Activated naive CD4-positive, alpha-beta T cell treated with anti-CD3 and anti-CD28 coated beads, Interleukin-2, amount 10 ng/mL, durations not matched to agents 7 days and 5 days (primary cell): ENCODE measurements at regions not wholly inside any gene's neighbourhood (a gene's known extent, or its start where the extent isn't known, plus 50 kb on each side); places are given as distances from the start of the nearest gene placed in this dataset.

ENCODE experiments used
- CTCF ChIA-PET: fragments of 350-600 bp; sonication (Branson Sonifier 250); formaldehyde crosslinking; loops from one replicate; lab custom pipeline; 2021; ENCODE audit warnings: antibody characterized with exemption; lab: Charles Lee
- DNase-seq: peaks from one replicate; pipeline ENCODE4 v3.0.0-alpha.2; 2020
- H3K27ac Mint-ChIP-seq: one replicate; pipeline ENCODE4 v1.8.0; 2021; ENCODE audit warnings: mild to moderate bottlenecking, moderate library complexity, mixed read lengths
- H3K27me3 Mint-ChIP-seq: one replicate; pipeline ENCODE4 v1.8.0; 2021; ENCODE audit warnings: mild to moderate bottlenecking, mixed read lengths
- H3K36me3 Mint-ChIP-seq: one replicate; pipeline ENCODE4 v1.8.0; 2021; ENCODE audit warnings: mixed read lengths
- H3K4me1 Mint-ChIP-seq: one replicate; pipeline ENCODE4 v1.8.0; 2021; ENCODE audit warnings: mixed read lengths
- H3K4me3 Mint-ChIP-seq: one replicate; pipeline ENCODE4 v1.8.0; 2021; ENCODE audit warnings: mild to moderate bottlenecking, moderate library complexity, mixed read lengths
- H3K9me3 Mint-ChIP-seq: one replicate; pipeline ENCODE4 v1.8.0; 2021; ENCODE audit warnings: mixed read lengths

DNA sequence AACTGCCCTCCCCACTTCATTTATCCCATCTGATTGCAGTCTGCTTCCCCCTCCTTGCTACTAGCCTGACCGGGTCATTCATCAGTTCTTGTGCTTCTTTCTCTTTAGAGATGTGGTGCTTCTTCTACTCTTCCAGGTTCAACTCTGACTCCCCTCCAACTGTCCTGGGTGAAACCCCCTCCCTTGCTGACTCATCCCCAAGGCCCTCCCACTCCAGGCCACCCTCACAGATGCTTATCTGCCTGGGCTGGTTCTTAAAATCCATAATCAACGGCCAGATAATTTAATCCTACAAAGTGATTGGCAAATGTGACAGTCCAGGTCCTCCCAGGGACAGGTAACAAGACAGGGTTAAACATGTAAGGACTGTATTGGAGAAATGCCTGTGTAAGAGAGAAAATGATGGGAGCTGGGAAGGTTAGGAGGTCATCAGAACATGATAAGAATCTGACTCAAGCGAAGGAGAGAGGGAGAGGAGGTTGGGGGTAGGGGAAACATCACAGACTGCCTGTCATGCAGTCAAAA, 182.8 kb upstream of the C1QTNF7 start:
- no peak overlapping the region for H3K4me3 Mint-ChIP-seq
- no peaks in the 10 kb centered on the region for H3K4me1 Mint-ChIP-seq
- H3K27ac Mint-ChIP-seq: no peak overlapping the region
- no peak for DNase-seq
- H3K9me3 Mint-ChIP-seq: no peaks in the 10 kb centered on the region
- H3K36me3 Mint-ChIP-seq: no peaks in the 10 kb centered on the region
- CTCF ChIA-PET: interaction anchor here (0.6 to 1.0 kb wide), 2 partner anchors 151 to 213 kb away, joined by 3 read pairs; no protein-coding TSS in a partner anchor
- peaks cover 3% of the 10 kb centered on the region for H3K27me3 Mint-ChIP-seq

DNA sequence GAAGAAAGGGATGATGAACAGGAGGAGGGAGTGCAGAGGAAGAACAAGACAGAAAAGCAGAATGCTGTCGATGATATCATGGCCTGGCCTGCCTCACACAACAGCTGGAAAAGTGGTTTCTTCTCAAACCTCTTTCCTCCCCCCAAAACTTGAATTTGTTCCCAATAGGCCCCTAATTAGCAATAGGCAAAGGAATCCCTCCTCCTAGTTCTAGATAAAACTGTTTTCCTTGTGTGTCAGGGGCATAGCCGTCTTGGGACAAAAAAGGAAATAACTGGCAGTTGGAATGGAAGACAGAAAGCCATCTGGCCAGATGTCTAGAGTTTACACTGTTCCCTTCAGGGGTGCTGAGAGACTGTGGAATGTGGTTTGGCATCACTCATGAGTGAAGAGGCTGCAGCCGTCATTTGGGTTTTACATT, 177.8 kb upstream of the C1QTNF7 start:
- no peak overlapping the region for H3K4me3 Mint-ChIP-seq
- no peaks in the 10 kb centered on the region for H3K9me3 Mint-ChIP-seq
- CTCF ChIA-PET: no interaction called here
- H3K4me1 Mint-ChIP-seq: no peaks in the 10 kb centered on the region
- no peaks in the 10 kb centered on the region for H3K27me3 Mint-ChIP-seq
- no peak overlapping the region for H3K27ac Mint-ChIP-seq
- no peaks in the 10 kb centered on the region for H3K36me3 Mint-ChIP-seq
- DNase-seq: no peak

GRCh38 chr4:15253349-15253748, 174.5 kb upstream of the C1QTNF7 start:
- CTCF ChIA-PET: interaction anchor here (0.8 to 1.3 kb wide), 3 partner anchors 9 to 16 kb away, joined by 3 to 5 read pairs (median 3); no protein-coding TSS in a partner anchor
- no peaks in the 10 kb centered on the region for H3K4me1 Mint-ChIP-seq
- H3K36me3 Mint-ChIP-seq: no peaks in the 10 kb centered on the region
- no peak overlapping the region for H3K4me3 Mint-ChIP-seq
- H3K9me3 Mint-ChIP-seq: no peaks in the 10 kb centered on the region
- H3K27me3 Mint-ChIP-seq: no peaks in the 10 kb centered on the region
- no peak for DNase-seq
- H3K27ac Mint-ChIP-seq: no peak overlapping the region

DNA sequence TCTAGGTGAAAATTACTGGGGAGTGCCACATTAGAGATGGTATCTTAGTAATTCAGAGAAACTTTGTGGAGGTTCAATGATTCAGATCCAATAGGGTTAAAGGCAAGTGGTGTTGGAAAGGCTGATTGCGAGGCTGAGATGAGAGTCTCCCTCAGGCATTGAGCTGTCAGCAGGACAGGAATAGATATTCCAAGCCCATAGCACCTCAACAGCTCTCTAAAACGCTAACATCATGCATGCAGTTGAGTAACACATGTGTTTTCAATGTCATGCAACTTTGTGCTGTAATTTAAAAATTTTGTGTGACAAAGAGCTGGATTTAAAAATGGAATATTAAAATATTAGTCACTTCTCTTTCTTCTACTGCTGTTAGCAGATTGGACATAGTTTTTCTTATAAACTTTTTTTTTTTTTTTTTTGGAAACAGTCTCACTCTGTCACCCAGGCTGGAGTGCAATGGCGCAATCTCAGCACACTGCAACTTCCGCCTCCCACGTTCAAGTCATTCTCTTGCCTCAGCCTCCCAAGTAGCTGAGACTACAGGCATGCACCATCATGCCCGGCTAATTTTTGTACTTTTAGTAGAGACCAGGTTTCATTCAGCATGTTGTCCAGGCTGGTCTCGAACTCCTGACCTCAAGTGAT, 173.5 kb upstream of the C1QTNF7 start:
- Mint-ChIP-seq H3K4me1 (no peaks in the 10 kb centered on the region), H3K4me3 (no peak overlapping the region), H3K27ac (no peak overlapping the region), H3K9me3 (no peaks in the 10 kb centered on the region), H3K27me3 (no peaks in the 10 kb centered on the region), H3K36me3 (no peaks in the 10 kb centered on the region)
- no peak for DNase-seq
- CTCF ChIA-PET: interaction anchor here (0.6 to 0.9 kb wide), 2 partner anchors 9 to 142 kb away, joined by 3 read pairs; no protein-coding TSS in a partner anchor

- H3K9me3 Mint-ChIP-seq: no peaks in the 10 kb centered on the region
- CTCF ChIA-PET: interaction anchor here (0.9 kb wide), 1 partner anchor 141 kb away, joined by 3 read pairs; no protein-coding TSS in a partner anchor
- H3K27me3 Mint-ChIP-seq: no peaks in the 10 kb centered on the region
- H3K36me3 Mint-ChIP-seq: no peaks in the 10 kb centered on the region
- no peaks in the 10 kb centered on the region for H3K4me1 Mint-ChIP-seq
- DNase-seq: no peak
- no peak overlapping the region for H3K4me3 Mint-ChIP-seq
- no peak overlapping the region for H3K27ac Mint-ChIP-seq
Observed at GRCh38 chr4:15255537-15255936, 172.3 kb upstream of the C1QTNF7 start.

- Mint-ChIP-seq H3K27ac (no peak overlapping the region), H3K27me3 (no peaks in the 10 kb centered on the region), H3K4me1 (no peaks in the 10 kb centered on the region), H3K4me3 (no peak overlapping the region), H3K9me3 (peaks cover 2% of the 10 kb centered on the region), H3K36me3 (no peaks in the 10 kb centered on the region)
- CTCF ChIA-PET: no interaction called here
- DNase-seq: no peak
Observed at GRCh38 chr4:15260758-15261157, 167.1 kb upstream of the C1QTNF7 start.

DNA sequence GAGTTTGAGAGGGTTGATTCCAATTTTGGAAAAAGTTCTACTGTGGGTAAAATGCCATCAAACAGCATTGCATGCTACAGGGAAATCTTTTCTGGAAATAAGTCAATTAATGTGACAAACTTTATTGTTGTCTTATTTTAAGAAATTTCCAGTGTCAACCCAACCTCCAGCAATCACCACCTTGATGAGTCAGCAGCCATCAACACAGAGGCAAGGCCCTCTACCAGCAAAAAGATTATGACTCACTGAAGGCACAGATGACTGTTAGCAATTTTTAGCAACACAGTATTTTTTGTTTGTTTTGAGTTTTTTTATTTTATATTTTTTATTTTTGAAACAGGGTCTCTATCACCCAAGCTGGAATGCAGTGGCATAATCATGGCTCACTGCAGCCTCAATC, 165.4 kb upstream of the C1QTNF7 start:
- no peaks in the 10 kb centered on the region for H3K36me3 Mint-ChIP-seq

DNA sequence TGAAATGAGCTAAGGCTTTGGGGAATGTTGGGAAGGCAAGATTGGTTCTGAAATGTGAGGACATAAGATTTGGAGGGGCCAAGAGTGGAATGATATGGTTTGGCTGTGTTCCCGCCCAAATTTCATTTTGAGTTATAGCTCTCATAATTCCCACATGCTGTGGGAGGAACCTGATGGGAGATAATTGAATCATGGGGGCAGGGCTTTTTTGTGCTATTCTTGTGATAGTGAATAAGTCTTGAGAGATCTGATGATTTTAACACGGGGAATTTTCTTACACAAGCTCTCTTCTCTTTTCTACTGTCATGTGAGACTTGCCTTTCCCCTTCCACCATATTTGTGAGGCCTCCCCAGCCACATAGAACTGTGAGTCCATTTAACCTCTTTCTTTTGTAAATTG, 157.6 kb upstream of the C1QTNF7 start:
- no peaks in the 10 kb centered on the region for H3K4me1 Mint-ChIP-seq
- peaks cover 8% of the 10 kb centered on the region for H3K9me3 Mint-ChIP-seq
- DNase-seq: no peak
- CTCF ChIA-PET: no interaction called here
- no peaks in the 10 kb centered on the region for H3K36me3 Mint-ChIP-seq
- no peak overlapping the region for H3K4me3 Mint-ChIP-seq
- H3K27me3 Mint-ChIP-seq: peaks cover 9% of the 10 kb centered on the region
- no peak overlapping the region for H3K27ac Mint-ChIP-seq

More for the DNA sequence above, 165.4 kb upstream of the C1QTNF7 start:
- CTCF ChIA-PET: interaction anchor here (1.0 kb wide), 1 partner anchor 8 kb away, joined by 3 read pairs; no protein-coding TSS in a partner anchor
- H3K27ac Mint-ChIP-seq: no peak overlapping the region
- no peaks in the 10 kb centered on the region for H3K27me3 Mint-ChIP-seq
- DNase-seq: no peak
- H3K9me3 Mint-ChIP-seq: peaks cover 2% of the 10 kb centered on the region
- no peak overlapping the region for H3K4me3 Mint-ChIP-seq
- H3K4me1 Mint-ChIP-seq: no peaks in the 10 kb centered on the region

DNA sequence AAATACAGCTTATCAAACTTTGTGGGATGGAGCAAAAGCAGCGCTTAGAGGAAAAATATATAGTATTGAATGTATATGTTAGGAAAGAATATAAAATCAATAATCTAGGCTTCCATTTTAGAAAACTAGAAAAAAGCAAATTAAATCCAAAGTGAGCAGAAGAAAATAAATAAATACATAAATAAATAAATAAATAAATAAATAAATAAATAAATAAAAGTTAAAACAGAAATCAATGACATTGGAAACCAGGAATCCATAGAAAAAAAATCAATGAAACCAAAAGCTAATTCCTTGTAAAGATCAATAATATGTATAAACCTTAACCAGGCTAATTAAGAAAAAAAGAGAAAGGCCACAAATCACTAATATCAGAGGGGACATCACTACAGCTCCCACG, 141.8 kb upstream of the C1QTNF7 start:
- DNase-seq: no peak
- no peaks in the 10 kb centered on the region for H3K36me3 Mint-ChIP-seq
- H3K4me3 Mint-ChIP-seq: no peak overlapping the region
- no peak overlapping the region for H3K27ac Mint-ChIP-seq
- H3K9me3 Mint-ChIP-seq: no peaks in the 10 kb centered on the region
- CTCF ChIA-PET: no interaction called here
- no peaks in the 10 kb centered on the region for H3K27me3 Mint-ChIP-seq
- H3K4me1 Mint-ChIP-seq: no peaks in the 10 kb centered on the region

DNA sequence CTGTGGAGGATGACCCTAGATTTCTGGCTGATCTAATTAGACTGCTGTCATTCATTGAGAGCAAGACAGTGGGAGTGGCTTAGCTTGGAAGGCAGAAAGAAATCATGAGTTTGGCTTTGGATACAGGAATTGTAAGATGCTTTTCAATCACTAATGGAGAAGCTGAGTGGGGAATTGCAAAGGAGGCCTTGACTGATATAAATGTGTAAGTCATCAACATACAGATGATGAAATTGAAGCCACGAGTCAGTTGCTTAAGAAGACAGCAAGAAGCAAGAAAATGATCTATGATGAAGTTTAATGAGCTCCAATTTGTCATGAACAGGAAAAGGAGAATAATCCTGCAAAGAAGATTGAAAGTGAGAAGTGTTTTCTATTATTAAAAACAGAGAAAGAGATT, 136.7 kb upstream of the C1QTNF7 start:
- Mint-ChIP-seq H3K4me1 (no peaks in the 10 kb centered on the region), H3K9me3 (no peaks in the 10 kb centered on the region), H3K4me3 (no peak overlapping the region), H3K27me3 (no peaks in the 10 kb centered on the region), H3K36me3 (no peaks in the 10 kb centered on the region), H3K27ac (no peak overlapping the region)
- DNase-seq: no peak
- CTCF ChIA-PET: interaction anchor here (0.6 kb wide), 1 partner anchor 27 kb away, joined by 3 read pairs; no protein-coding TSS in a partner anchor

- Mint-ChIP-seq H3K4me3 (no peak overlapping the region), H3K27ac (no peak overlapping the region), H3K4me1 (no peaks in the 10 kb centered on the region), H3K27me3 (no peaks in the 10 kb centered on the region), H3K36me3 (no peaks in the 10 kb centered on the region), H3K9me3 (no peaks in the 10 kb centered on the region)
- no peak for DNase-seq
- CTCF ChIA-PET: interaction anchor here (1.6 kb wide), 1 partner anchor 63 kb away, joined by 3 read pairs; no protein-coding TSS in a partner anchor
Observed at GRCh38 chr4:15293711-15294110, 134.1 kb upstream of the C1QTNF7 start.

DNA sequence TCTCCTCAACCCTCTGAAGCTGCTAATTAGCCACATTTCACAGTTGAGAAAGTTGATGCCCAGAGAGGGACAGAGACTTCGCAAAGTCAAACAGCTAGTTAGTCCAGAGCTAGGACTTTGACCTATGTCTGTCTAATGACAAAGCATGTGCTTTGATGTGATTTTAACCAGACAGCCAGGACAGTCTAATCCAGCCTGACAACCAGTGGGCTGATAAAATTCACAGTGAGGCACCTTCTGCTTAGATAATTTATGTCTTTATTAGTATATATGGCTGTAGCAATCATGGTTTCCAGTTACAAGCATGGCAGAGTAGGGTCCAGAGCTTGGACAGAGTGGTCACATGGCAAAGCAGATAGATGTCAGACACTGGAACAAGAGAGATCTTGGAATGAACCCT, 133.6 kb upstream of the C1QTNF7 start:
- H3K27me3 Mint-ChIP-seq: no peaks in the 10 kb centered on the region
- CTCF ChIA-PET: interaction anchor here (1.6 kb wide), 1 partner anchor 63 kb away, joined by 3 read pairs; no protein-coding TSS in a partner anchor
- DNase-seq: no peak
- no peak overlapping the region for H3K4me3 Mint-ChIP-seq
- no peak overlapping the region for H3K27ac Mint-ChIP-seq
- no peaks in the 10 kb centered on the region for H3K36me3 Mint-ChIP-seq
- H3K4me1 Mint-ChIP-seq: no peaks in the 10 kb centered on the region
- H3K9me3 Mint-ChIP-seq: no peaks in the 10 kb centered on the region

- Mint-ChIP-seq H3K4me1 (no peaks in the 10 kb centered on the region), H3K27me3 (no peaks in the 10 kb centered on the region), H3K36me3 (no peaks in the 10 kb centered on the region), H3K4me3 (no peak overlapping the region), H3K27ac (no peak overlapping the region), H3K9me3 (no peaks in the 10 kb centered on the region)
- CTCF ChIA-PET: interaction anchor here (1.6 kb wide), 1 partner anchor 64 kb away, joined by 3 read pairs; no protein-coding TSS in a partner anchor
- DNase-seq: no peak
Observed at GRCh38 chr4:15294832-15295231, 133.0 kb upstream of the C1QTNF7 start.

DNA sequence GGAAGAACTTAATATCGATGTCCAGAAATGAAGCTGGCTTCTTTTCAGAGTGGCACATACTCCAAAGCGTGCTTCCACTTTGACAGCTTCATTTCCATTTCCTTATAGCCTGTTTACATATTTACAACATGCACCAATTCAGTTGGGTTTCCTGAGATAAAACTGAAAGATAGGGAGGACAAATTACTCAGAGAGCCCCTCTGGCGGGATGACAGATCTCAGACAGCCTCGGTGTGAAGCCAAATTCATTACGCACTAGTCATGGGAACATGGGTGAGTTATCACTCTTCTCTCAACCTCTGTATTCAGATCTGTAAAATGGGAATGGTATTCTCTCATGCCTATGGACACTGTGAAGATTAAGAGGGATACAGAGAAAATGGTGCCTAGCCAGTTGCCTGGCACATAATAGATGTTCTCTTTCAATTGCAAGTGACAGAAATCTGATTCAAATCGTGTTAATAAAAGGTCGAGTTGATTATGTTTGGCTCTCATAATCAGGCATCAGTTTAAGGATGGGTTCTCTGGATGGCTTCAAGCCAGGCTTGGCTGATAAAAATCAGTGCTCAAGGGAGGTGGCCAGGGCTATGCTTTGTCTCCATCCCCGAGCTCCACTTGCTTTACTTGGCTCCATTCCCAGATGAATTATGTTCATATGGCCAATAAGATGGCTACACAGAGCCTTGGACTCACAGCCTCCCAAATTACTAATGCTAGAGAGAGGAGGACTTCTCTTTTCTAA, 132.2 kb upstream of the C1QTNF7 start:
- H3K36me3 Mint-ChIP-seq: no peaks in the 10 kb centered on the region
- CTCF ChIA-PET: interaction anchor here (1.6 kb wide), 1 partner anchor 65 kb away, joined by 3 read pairs; no protein-coding TSS in a partner anchor
- H3K27ac Mint-ChIP-seq: no peak overlapping the region
- H3K9me3 Mint-ChIP-seq: no peaks in the 10 kb centered on the region
- H3K4me1 Mint-ChIP-seq: no peaks in the 10 kb centered on the region
- no peak for DNase-seq
- H3K27me3 Mint-ChIP-seq: no peaks in the 10 kb centered on the region
- H3K4me3 Mint-ChIP-seq: no peak overlapping the region
